ENCODE measurements at regions not wholly inside any gene's neighbourhood (a gene's known extent, or its start where the extent isn't known, plus 50 kb on each side); places are given as distances from the start of the nearest gene placed in this dataset.

- TF ChIP-seq ZNF10 (tag by site-specific recombination; IDR thresholded peaks at IDR 0.05) (no peak), ZNF114 (tag by site-specific recombination; IDR thresholded peaks at IDR 0.05) (no peak), PATZ1 (tag by site-specific recombination; IDR thresholded peaks at IDR 0.05) (no peak), CTCF (tag by site-specific recombination; IDR thresholded peaks at IDR 0.05) (no peak), SP7 (tag by site-specific recombination; IDR thresholded peaks at IDR 0.05) (no peak), ZNF561 (tag by site-specific recombination; IDR thresholded peaks at IDR 0.05; ENCODE audit: borderline replicate concordance) (no peak), ZNF350 (tag by site-specific recombination; IDR thresholded peaks at IDR 0.05) (no peak), ZNF266 (tag by site-specific recombination; IDR thresholded peaks at IDR 0.05; ENCODE audit: low read depth) (no peak), PRDM1 (tag by site-specific recombination; IDR thresholded peaks at IDR 0.05) (no peak), ZBTB17 (tag by site-specific recombination; IDR thresholded peaks at IDR 0.05) (no peak)
These were observed 167.9 kb upstream of the PGRMC2 start for GRCh38 chr4:128455480-128455879.

Measured in HEK293 (cell line).